CD4-positive, alpha-beta T cell treated with Interferon gamma for 1 hour (primary cell): ENCODE measurements at regions not wholly inside any gene's neighbourhood (a gene's known extent, or its start where the extent isn't known, plus 50 kb on each side); places are given as distances from the start of the nearest gene placed in this dataset.
"Not testable (repeated sequence)": the region's sequence is repeated elsewhere in the genome, so short reads cannot be mapped to it uniquely, and the experiment has no call there.

Experiments
- DNase-seq: peaks from one replicate; pipeline ENCODE4 v3.0.0-alpha.2; 2020

DNA sequence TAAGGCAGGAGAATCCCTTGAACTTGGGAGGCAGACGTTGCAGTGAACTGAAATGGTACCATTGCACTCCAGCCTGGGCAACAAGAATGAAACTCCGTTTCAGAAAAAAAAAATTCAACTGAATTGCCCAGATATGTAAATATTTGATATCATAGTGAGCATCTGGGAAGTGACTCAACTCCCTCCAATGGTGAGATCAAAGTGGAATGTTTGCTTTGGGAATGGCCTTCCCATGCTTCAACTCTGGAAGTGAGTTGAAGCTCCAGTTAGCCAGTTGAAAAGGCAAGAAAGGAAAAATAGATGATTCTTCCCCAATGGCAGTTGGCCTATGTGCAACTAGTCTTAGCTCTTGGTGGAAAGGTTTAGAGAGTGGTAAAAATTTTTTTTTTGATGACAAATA lies 131.6 kb upstream of the CMC1 start:
- no peak for DNase-seq

DNA sequence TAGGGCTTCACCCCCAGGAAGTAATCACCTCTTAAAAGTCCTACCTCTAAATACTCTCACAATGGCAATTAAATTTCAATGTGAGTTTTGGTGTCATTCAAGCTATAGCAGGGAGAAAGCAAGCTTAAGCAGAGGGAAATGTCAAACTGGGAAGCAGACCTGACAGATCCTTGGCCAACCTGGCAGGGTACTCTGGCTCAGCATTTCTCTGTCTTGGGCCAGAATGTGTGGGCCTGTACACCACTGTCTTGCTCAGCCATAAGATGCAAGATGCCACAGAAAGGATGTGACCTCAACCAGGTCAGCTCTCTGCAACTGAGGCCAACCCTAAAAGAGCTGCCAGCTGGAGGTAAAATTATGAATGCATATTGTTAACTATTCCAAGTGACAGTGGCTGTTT lies 130.6 kb upstream of the CMC1 start:
- DNase-seq = no peak

DNA sequence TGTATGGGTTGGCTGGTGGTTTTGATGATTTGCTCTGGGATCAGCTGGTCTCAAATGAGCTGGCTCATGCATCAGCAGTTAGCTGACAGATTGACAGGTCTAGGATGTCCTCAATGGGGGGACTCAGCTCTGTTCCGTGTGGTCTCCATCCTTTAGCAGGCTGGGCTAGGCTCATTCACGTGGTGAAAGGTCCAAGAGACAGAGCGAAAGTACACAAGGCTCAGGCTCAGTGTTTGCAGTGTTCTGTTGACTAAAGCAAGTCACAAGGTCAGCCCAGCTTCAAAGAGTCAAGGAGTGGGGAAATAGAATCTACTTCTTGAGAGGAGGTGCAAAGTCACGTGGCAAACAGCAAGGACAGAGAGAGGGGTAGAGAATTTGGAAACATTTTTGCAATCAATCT lies 126.5 kb upstream of the CMC1 start:
- no peak for DNase-seq

DNA sequence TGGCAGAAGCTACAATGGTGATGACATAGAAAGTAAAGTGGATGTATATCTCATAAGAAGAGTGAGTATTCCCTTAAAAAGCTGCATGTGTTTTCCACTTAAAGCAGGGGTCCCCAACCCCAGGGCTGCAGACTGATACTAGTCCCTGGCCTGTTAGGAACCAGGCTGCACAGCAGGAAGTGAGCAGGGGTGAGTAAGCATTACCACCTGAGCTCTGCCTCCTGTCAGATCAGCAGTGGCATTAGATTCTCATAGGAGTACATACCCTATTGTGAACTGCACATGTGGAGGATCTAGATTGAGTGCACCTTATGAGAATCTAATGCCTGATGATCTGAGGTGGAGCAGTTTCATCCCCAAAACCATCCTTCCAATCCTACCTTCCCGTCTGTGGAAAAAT lies 126.1 kb upstream of the CMC1 start:
- no peak for DNase-seq

DNA sequence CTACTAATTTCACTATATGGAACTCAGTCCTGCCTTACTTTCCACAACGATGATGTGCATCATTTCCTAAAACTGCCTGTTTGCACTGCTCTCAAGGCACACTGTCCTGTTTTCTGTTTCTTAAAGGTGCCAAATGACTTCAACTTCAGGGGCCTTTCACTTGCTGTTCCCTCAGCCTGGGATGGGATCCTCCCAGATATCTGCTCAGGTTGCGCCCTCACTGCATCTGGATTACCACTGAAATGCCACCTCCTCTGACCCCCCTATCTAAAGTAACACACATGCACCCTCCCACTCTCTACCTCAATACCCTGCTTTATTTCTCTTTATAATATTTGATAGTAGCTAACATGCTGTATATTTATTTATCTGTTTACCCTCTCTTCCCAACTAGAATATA lies 123.8 kb upstream of the CMC1 start:
- no peak for DNase-seq

DNA sequence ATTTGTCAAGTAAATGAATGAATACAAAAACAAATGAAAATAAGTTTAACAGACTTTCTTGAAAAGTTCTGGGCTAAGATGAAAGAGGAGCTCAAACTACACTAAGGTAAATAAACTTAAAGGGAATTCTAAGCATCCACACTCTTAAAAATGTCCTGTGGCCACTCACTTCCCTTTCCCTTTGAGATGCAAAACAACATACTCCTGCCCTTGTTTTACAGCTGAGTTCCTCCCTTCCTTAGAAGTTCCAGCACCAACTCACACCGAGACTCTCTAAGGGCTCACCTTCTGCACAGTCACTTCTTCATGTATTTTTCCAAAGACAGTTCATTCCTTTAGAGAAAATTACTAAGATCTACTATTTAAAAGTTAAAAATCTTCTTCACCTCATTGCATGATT lies 123.3 kb upstream of the CMC1 start:
- no peak for DNase-seq

DNA sequence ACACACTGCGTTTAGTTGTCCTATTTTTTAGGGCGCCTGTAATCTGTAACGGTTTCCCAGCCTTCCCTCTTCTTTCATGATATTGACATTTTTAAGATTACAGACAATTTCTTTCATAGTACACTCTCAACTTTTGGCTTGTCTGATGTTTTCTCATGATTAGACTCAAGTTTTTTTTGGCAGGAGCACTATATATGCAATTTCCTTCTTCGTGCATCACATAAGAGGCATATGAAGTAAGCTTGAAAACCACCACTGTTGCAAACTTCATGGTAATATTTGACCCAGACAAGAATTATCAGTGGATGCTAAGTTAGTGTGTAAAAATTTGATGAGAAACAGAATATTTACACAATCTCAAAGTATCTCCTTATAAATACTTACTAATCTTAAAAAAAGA lies 119.2 kb upstream of the CMC1 start:
- DNase-seq = no peak

DNA sequence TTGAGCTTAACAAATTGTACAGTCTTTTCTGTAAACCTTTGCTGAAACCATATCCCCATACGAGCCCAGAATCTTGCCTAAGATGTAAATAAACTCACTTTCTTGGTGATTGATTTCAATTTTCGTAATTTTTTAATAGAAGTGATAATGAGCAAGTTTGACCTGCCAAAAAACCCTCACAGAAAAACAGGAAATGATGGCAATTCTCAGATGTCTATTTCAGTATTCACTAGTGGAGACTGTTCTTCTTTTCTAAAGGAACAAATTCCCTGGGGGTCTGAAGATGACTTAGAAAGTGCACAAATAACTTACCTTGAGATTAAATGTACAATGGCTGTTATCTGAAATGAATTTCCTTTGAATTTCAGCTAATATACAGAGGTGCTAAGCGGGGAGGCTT lies 116.5 kb upstream of the CMC1 start:
- no peak for DNase-seq

DNA sequence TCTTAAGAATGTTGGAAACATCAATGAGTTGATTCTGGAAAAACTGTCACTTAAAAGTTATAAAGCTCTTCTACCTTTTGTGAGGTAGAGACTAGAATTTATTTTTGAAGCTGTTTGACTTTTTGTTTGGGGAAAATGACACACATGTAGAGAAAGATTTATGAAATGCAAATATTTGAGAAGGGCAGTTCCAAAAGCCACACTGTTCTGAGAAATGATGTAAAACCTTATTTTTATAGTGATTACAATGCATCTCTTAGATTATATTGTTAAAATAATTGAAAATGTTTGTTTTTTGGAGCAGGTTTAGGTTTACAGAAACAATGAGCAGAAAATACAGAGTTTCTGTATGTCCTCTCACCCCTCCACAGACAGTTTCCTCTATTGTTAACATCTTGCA lies 116.1 kb upstream of the CMC1 start:
- DNase-seq = no peak

DNA sequence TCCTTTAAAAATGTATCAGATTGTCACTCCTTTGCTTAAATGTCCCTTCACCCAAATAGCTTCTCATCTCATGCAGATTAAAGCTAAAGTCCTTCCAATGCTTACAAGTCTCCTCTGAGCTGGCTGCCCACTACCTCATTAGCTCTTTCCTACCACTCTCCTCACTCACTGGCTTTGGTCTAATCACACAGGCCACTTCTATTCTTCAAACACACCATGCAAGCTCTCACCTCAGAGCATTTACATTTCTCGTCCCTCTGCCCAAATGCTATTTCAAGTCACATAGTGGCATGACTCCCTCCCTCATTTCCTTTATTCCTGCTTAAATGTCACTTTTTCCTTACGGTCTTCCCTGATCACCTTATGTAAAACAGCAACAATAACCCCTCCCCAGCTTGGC lies 110.6 kb upstream of the CMC1 start:
- DNase-seq = no peak

DNA sequence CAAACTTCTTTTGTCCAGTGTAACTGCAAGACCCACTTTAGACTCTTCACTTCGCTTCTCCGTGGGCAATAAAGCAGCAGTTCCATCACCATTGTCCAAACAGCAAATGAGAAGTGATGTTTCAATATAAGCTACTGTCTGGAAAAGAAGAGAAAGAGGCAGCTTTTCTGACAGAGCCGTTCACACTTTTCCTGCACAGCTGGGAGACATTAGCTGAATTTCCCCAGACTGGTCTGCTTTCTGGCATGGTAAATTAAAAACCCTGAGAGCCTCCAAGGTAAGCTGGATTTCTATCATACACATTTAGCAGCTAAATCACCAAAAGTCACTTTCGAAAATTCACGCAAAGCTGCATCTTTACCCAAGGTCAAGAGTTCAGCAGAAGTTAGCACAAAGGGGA lies 108.5 kb upstream of the CMC1 start:
- DNase-seq = no peak

DNA sequence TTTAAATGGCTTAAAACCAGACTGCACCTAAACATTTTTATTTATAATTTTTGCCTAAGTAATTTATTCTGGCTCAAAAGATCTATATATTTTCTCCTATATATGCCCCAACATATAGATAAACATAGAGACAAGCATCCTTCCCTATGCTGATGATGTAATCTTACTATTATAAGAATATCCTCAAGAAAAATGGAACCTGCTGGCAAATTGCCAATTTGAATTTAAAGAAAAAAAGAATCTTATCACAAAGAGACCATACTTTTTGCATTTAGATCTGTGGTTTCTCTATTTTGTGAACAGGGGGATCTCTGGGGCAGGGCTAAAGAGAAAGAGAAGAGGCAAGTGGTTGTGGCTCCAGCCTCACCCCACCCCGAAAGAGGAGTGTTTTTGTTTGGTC lies 107.2 kb upstream of the CMC1 start:
- DNase-seq = no peak

DNA sequence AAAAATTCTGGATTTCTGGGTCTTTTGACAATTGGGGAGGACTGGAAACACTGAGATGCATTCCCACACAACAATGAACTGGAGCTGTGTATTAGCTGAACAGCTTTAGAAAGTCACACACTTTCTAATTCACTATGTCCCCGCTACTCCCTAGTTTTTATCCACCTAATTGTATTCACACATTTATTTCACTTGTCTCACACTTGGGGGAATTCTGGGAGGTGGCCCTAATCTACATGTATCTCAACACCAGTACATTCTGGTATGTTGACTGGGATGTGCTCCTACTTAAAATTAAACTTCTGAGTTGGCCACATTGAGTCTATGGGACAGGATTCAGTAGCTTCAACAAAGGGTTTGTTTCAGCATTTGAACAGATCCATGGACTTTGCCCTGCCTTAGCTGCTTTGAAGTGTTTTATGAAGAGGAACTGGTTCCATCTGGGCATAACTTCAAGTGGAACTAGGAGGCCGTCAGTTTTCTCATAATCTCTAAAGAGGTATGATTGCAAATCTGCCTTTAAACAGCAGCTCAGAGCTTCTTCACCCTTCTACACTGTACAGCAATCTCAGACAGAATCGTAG lies 106.5 kb upstream of the CMC1 start:
- no peak for DNase-seq

DNA sequence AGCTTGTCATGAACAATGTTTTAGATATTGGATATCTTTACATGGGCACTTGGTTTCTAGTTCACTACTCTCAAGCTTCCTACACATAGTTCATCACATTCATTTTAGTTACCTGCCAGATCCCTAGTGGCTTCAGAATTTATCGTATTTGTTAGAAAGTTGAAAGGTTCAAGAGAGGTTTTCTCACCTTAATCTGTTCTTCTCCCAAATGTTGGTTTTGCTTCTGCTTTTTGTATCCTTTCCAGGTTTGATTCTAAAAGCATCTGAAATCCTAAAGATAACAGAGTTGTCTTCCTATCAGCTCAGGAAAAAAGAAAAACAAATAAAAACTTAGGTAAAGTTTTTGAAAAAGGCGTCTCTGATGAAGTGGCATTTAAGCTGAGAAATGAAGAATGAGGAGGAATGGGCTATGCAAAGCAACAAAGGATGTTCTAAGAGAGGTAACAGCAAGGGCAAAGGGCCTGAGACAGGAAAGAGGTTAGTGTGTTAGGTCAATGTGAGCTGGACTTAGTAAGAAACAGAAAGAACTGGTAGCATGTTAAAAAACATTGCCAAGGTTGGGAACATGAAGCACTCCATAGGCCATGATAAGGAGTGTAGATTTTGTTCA lies 104.7 kb upstream of the CMC1 start:
- no peak for DNase-seq

DNA sequence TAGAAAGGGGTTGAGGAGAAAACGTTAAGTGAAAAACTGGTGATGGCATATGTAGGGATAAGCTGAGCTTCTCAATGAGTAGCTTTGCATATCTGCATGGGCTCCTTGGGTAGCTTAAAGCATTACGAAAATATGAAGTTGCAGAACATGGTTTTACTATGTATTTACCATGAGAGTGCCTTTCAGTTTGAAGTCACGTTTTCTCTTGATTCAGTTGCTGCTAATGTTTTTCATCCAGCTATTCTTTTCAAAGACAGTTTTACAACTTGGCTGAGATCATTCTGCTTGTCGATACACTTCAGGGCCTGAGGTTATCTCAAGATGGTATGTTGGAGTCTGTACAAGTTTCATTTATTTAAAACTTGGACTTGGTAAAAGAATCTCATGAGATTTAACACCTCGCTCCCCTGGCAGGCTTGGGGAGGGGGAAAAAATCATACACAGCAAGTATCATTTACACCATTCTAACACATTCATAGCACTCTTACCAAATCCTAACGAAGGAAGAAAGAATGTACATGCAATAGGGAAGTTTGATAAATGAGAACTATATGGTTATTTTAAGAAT lies 103.3 kb upstream of the CMC1 start:
- DNase-seq = no peak

DNA sequence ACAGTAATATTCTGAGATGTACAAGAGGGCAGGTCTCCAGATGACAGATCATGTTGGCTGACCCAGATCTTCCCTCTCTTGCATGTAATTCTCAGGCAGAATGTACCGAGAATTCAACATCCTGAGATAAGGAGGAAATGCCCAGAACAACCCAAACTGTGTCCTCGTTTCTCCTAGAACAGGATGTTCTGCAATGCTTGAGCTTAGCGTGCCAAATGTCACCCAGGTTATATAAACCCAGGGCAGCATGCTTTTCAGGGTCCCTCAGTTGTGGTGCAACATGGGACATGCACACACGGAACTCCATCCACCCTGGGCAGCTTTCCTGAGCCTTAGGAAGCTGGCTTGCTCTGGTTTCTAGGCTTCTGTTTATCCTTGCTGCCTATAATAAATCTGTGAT lies 102.1 kb upstream of the CMC1 start:
- DNase-seq = no peak

DNA sequence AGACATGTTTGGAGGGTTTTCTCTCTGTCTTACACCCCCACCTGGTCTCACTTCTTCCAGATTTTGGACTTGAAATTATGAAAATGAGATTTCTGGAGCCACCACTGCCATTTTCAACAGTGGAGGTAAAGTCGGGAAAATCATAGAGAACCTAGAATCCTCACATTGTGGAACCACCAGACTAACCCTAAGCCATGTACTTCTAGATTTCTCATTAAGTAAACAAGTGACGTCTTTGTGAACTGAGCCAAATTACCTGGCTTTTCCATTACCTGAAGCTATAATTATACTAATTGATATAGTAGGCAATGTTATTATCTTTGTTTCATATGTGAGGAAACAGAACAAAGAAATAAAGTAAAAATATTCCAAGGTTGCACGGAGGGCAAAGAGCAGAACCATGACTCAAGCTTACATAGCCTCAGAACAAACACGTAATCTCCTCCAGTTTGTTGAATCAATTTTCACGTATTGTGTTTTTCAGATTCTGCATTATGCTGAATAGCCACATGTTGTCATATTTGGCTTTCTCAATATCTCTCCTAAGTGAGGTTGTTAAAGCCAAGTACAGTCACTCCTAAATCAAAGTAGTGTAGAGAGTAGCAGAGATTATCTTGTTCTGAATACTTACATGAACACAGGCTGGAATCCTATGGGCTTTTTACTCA lies 101.3 kb upstream of the CMC1 start:
- no peak for DNase-seq

DNA sequence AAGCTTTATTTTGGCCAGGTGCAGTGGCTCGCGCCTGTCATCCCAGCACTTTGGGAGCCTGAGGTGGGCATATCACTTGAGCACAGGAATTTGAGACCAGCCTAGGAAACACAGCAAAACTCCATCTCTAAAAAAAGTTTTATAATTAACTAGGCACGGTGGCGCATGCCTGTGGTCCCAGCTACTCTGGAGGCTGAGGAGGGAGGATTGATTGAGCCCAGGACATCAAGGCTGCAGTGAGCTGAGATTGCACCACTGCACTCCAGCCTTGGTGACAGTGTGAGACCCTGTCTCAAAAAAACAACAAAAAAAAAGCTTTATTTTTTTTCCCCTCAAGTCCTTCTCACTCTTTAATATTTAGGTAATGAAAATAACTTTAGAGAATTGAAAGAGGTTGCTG lies 100.8 kb upstream of the CMC1 start:
- no peak for DNase-seq

DNA sequence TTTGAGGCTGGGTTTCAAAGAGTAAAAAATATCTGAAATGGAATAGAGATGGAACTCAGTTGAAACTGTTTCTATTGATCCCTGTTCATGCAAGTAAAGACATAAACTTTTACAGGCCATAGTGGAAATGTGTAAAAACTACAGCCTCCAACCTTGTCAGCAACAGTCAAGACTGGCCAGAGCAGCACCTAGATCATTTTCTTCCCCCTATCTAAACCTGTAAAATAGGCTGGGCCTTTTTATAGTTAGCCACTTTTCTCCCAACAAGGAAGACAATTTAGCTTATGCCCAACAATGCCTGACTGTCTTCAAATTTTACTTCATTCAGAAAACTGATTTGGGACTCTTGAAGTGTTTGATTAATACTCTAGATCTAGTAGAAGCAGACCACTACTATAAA lies 91.5 kb upstream of the CMC1 start:
- no peak for DNase-seq

DNA sequence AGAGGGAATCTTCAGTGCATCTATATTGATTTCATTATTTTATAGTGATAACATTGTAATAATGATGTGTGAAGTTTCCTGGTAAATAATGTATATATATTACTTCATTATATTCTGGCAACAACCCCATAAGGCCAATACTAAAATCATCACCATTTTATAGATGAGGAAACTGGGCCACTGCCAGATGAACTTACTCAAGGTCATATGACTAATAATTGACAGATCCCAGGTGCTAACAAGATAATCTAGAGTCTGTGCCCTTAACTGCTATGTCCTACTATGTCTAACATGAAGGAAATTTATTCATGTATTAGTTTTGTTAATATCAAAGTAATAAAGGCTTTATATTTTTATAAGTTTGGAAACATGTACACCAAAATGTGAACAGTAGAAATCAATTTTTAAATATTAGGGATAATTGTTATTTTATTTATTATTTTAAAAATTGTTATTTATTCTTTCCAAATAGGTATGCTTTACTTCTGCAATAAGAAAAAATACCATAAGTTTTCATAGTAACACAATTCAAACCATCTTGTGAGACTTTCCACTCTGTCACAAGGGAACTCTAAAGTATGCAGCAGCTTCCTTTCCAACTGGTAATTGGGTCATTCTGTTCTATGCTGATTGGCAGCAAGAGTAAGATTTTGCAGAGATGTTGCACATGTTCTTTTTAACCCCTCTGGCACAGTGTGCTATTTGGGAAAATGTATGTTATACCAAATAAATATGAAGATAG lies 90.8 kb upstream of the CMC1 start:
- no peak for DNase-seq

DNA sequence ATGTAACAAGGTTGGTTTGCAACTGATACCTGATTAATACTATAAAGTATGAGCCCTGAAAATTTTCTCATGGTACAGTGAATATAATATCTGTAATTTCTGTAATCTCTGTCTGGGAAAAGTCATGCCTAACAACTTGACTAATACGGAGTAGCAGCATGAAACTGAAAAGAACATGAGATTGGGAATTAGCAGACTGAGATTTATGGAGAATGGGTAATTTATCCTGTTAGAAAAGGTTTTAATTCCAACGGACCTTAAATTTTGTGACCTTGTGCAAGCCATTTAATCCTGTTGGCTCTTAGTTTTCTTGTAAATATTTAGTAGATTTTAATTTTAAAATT lies 90.2 kb upstream of the CMC1 start:
- DNase-seq = no peak

DNA sequence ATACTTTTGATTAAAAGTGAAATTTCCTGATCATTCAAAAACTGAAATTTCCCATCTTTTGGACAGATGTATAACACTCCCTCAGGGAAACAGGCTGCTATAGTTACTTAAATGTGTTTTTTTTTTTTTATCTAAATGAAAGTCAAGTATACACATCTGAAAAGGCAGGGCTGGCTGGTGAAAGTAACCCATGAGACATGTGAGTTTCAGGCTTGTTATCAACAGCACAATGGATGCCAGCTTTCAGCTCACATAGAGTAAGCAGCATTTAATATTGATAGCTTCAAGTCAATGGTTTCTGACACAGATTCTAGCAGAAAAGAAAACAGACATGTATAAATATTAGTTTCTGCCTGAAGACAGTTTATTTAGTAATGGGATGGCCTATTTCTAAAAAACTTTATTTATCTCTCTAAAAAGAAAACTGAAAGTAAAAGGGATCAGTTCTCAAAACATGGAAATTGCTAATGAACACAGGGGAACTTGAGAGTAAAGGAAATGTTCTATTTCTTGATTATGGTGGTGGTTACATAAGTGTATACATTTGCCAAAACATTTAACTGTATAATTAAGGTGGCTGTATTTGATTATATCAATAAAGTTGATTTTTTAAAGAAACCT lies 89.7 kb upstream of the CMC1 start:
- no peak for DNase-seq

DNA sequence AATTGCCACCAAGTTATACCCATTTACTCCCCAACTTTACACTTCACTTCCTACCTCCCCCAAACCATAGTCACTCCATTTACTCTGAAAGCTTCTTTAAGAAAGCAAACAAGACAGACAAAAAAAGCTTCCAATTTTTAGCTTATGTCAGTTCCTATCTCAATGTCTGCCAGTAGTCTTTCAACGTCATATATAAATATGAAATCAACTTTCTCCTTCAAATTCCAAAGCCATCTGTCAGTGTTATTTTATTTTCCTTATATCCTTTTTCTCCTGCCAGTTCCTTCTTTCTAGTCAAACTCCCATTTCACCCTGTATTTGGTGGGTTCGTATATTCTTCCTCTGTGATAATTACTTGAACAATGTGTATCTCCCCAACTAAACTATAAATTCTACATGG lies 85.8 kb upstream of the CMC1 start:
- no peak for DNase-seq

DNA sequence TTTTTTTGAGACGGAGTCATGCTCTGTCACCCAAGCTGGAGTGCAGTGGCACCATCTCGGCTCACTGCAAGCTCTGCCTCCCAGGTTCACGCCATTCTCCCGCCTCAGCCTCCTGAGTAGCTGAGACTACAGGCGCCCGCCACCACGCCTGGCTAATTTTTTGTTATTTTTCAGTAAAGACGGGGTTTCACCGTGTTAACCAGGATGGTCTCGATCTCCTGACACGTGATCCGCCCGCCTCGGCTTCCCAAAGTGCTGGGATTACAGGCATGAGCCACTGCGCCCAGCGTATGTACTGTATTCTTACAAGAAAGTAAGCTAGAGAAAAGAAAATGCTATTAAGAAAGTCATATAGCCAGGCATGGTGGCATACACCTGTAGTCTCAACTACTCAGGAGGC lies 84.8 kb upstream of the CMC1 start:
- not testable (repeated sequence) for DNase-seq
